ENCODE measurements at regions not wholly inside any gene's neighbourhood (a gene's known extent, or its start where the extent isn't known, plus 50 kb on each side); places are given as distances from the start of the nearest gene placed in this dataset.

DNA sequence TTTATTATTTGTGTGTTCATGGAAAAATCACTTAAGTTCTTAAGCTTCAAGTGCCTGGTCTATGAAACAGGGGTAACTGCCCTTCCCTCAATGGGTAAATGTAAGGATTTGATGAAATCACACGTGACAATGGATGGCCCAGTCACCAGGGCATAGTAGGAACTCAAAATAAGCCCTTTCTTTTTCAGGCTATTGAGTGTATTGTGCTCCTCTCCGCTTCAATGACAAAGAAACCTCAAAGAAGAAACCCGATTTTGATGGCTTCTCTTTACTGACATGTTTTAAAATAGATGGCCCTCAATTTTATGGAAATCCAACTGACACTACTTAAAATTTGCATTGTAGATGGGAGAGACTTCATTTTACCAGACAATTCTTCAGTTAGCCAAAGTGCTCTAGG is 543.5 kb downstream of the OMA1 start:
- TF ChIP-seq, protein P1, sequence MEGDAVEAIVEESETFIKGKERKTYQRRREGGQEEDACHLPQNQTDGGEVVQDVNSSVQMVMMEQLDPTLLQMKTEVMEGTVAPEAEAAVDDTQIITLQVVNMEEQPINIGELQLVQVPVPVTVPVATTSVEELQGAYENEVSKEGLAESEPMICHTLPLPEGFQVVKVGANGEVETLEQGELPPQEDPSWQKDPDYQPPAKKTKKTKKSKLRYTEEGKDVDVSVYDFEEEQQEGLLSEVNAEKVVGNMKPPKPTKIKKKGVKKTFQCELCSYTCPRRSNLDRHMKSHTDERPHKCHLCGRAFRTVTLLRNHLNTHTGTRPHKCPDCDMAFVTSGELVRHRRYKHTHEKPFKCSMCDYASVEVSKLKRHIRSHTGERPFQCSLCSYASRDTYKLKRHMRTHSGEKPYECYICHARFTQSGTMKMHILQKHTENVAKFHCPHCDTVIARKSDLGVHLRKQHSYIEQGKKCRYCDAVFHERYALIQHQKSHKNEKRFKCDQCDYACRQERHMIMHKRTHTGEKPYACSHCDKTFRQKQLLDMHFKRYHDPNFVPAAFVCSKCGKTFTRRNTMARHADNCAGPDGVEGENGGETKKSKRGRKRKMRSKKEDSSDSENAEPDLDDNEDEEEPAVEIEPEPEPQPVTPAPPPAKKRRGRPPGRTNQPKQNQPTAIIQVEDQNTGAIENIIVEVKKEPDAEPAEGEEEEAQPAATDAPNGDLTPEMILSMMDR (IDR thresholded peaks at IDR 0.05; ENCODE audit: extremely low read depth, missing control alignments) = no peak
- no peak for DNase-seq (ENCODE audit: low spot score)

DNA sequence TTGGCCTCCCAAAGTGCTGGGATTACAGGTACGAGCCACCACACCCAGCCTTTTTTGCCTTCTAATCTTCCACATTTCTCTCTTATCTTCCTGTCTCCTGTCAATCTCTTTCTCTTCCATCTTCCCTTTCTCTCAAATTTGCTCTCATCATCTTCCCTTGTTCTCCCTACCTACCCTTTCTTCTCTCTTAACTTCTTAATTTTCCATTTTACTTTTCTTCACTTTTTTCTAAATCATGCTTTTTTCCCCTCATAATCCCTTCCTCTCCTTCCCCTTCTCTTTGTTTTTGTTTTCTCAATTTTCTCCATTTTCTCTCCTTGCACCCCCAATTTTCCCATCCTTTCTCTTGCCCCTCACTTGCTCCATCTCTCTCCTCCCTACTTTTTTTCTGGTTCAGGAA is 545.7 kb downstream of the OMA1 start:
- TF ChIP-seq, protein P1 (IDR thresholded peaks at IDR 0.05; ENCODE audit: extremely low read depth, missing control alignments) = no peak
- no peak for DNase-seq (ENCODE audit: low spot score)

DNA sequence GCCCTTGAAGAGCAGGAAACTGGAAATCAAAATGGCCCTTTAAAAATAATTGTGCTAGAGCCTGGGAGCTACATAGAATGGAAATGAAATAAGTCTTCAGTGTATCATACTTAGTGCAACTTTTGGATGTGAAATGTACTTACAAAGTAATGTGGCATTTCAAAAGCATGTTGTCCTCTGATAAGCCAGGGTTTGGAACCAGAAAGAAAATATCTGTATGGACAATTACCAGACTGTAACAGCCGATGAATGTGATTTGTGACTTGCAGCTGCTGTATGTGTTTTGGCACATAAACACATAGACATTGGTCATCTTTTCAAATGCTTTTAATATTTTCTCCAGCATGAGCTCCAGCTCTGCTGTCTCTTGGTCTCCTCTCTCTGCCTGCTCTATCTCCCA is 546.4 kb downstream of the OMA1 start:
- DNase-seq (ENCODE audit: low spot score) = no peak

DNA sequence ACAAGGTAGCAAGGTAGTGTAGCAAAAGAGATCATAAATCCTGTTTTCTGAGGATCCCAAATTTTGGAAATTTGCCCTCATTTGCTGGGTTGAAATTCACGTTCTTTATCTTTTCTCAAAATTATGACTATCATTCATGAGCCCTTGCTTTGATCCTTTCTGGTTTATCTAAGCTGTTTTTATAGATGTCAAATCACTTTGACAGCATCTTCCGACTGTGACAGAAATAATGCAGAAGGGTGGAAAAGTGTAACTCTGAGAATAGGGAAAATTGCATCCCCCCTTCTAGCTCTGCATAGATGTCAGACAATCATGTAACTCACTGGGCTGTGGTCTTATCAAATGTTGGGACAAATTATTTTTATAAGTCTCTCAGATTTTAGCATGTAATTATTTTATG is 550.1 kb downstream of the OMA1 start:
- TF ChIP-seq, protein P1 (IDR thresholded peaks at IDR 0.05; ENCODE audit: extremely low read depth, missing control alignments) = no peak
- DNase-seq (ENCODE audit: low spot score) = no peak

More for the DNA sequence above, 546.4 kb downstream of the OMA1 start:
- TF ChIP-seq, protein P1 (IDR thresholded peaks at IDR 0.05; ENCODE audit: extremely low read depth, missing control alignments) = no peak

DNA sequence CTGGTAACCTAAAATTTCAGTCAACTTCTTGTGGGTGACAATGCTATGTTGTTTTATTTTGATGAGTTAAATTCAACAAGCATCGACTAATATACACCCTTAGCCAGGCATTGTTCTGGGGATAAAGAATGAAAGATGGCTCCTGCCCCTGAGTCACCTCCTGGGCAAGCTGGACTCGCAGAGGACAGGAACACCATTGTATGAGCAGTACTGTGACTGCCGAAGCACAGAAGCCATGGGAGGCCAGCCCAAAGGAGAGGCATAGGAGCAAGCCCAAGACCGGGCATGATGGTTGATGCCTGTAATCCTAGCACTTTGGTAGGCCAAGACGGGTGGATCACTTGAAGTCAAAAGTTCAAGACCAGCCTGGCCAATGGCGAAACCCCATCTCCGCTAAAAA is 555.2 kb downstream of the OMA1 start:
- TF ChIP-seq, protein P1 (IDR thresholded peaks at IDR 0.05; ENCODE audit: extremely low read depth, missing control alignments) = no peak
- DNase-seq (ENCODE audit: low spot score) = no peak

DNA sequence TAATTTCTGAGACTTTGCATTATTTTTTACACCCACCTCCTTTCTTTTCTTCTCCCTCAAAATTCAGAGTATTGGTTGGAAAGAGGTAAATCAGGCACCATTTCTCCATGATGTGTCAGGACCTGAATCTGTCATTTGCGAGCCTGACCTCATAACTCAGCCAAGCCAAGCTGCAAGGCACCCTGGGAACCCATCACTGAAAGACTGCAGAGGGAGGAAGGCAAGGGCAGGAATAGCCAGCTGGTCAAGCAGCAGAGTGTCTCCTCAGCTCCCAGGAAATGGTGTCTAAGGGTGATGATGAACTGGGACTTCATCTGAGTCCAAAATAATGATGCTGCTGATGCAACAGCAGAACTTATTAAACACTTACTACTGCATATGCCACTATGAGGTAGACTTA is 556.6 kb downstream of the OMA1 start:
- TF ChIP-seq, protein P1 (IDR thresholded peaks at IDR 0.05; ENCODE audit: extremely low read depth, missing control alignments) = no peak
- DNase-seq (ENCODE audit: low spot score) = no peak

DNA sequence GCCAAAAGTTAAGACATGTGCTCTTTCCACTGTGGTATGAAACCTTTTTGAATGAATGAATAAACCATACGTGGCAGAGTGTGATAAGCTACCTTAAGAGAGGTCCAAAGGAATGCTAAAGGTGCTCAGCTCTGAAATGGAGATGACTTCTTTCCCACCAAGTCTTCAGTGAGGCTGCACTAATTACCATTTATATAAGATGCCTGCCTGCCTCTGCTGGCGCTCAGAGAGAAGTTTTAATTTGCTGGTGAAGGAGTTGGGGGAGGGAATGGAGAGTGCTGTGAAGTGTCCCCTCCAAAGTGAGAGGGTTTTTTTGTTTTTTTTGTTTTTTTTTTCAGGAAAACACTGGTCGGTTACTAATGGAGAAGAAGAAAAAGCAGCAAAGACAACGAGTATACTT is 559.0 kb downstream of the OMA1 start:
- TF ChIP-seq, protein P1 (IDR thresholded peaks at IDR 0.05; ENCODE audit: extremely low read depth, missing control alignments) = no peak
- no peak for DNase-seq (ENCODE audit: low spot score)
